Stimulated activated CD8-positive, alpha-beta memory T cell treated with anti-CD3 and anti-CD28 coated beads, Interleukin-7, amount 100 ng/mL, for 48 hours (primary cell): ENCODE measurements at regions not wholly inside any gene's neighbourhood (a gene's known extent, or its start where the extent isn't known, plus 50 kb on each side); places are given as distances from the start of the nearest gene placed in this dataset.
"Not testable (repeated sequence)": the region's sequence is repeated elsewhere in the genome, so short reads cannot be mapped to it uniquely, and the experiment has no call there.

Source experiments
- DNase-seq, 2 donors: peaks; one replicate each; pipeline ENCODE4 v3.0.0-alpha.2; 2020; ENCODE audit warnings: low read depth in 1 of 2; ENCODE audit errors: extremely low read depth in 1 of 2

- DNase-seq: not testable (repeated sequence)
These were observed 121.5 kb downstream of the PPIAL4G start for GRCh38 chr1:148361427-148362215.

GRCh38 chr1:148357037-148357436 is 126.1 kb downstream of the PPIAL4G start:
- no peak for DNase-seq

GRCh38 chr1:148355976-148356375 is 127.1 kb downstream of the PPIAL4G start:
- DNase-seq: no peak

GRCh38 chr1:148354913-148355308 is 128.2 kb downstream of the PPIAL4G start:
- no peak for DNase-seq

GRCh38 chr1:148354284-148354912 is 128.7 kb downstream of the PPIAL4G start:
- no peak for DNase-seq

- no peak for DNase-seq
These were observed 129.4 kb downstream of the PPIAL4G start for GRCh38 chr1:148353461-148354283.

- DNase-seq: no peak
These were observed 130.5 kb downstream of the PPIAL4G start for GRCh38 chr1:148352470-148353053.

- no peak for DNase-seq
These were observed 135.3 kb downstream of the PPIAL4G start for GRCh38 chr1:148347781-148348180.

GRCh38 chr1:148345659-148346151 is 137.4 kb downstream of the PPIAL4G start:
- not testable (repeated sequence) for DNase-seq

- DNase-seq: not testable (repeated sequence)
These were observed 138.5 kb downstream of the PPIAL4G start for GRCh38 chr1:148344651-148345050.

GRCh38 chr1:148341729-148342128 is 141.4 kb downstream of the PPIAL4G start:
- not testable (repeated sequence) for DNase-seq

GRCh38 chr1:148336121-148336918 is 146.8 kb downstream of the PPIAL4G start:
- not testable (repeated sequence) for DNase-seq

- DNase-seq: peak; percentile 56 to 75
These were observed 148.6 kb downstream of the PPIAL4G start for GRCh38 chr1:148334339-148335130.

GRCh38 chr1:148333875-148334338 is 149.2 kb downstream of the PPIAL4G start:
- DNase-seq: no peak

GRCh38 chr1:148328884-148329283 is 154.2 kb downstream of the PPIAL4G start:
- no peak for DNase-seq

- DNase-seq: not testable (repeated sequence)
These were observed 158.1 kb downstream of the PPIAL4G start for GRCh38 chr1:148325031-148325430.

- not testable (repeated sequence) for DNase-seq
These were observed 158.6 kb downstream of the PPIAL4G start for GRCh38 chr1:148324465-148324864.

GRCh38 chr1:148320079-148320478 is 163.0 kb downstream of the PPIAL4G start:
- not testable (repeated sequence) for DNase-seq

GRCh38 chr1:148318904-148319242 is 164.2 kb downstream of the PPIAL4G start:
- no peak for DNase-seq
